Fibroblast of lung (primary cell): ENCODE measurements at regions not wholly inside any gene's neighbourhood (a gene's known extent, or its start where the extent isn't known, plus 50 kb on each side); places are given as distances from the start of the nearest gene placed in this dataset.
A peak's percentile ranks its signal among the peaks of the same experiment; 100 is the strongest.
"Not testable (repeated sequence)": the region's sequence is repeated elsewhere in the genome, so short reads cannot be mapped to it uniquely, and the experiment has no call there.

ENCODE experiments used
- DNase-seq, 2 donors: peaks; one replicate each; pipeline versions ENCODE4 v3.0.0 to v3.0.0-alpha.2; 2010; ENCODE audit warnings: low read depth in 2 of 2
- H2AFZ ChIP-seq: 2 replicates; pipeline ENCODE4 v1.5.1; 2012; ENCODE audit warnings: low read length, control low read depth, inconsistent platforms
- H3K27ac ChIP-seq: 2 replicates; pipeline ENCODE4 v1.5.1; 2011; ENCODE audit warnings: low read length, control low read depth; ENCODE audit not compliant: insufficient read depth
- H3K27me3 ChIP-seq: 2 replicates; pipeline ENCODE4 v1.5.1; 2011; ENCODE audit warnings: mild to moderate bottlenecking, low read length; ENCODE audit not compliant: control insufficient read depth, insufficient read depth
- H3K36me3 ChIP-seq: 2 replicates; pipeline ENCODE4 v1.5.1; 2011; ENCODE audit warnings: low read length; ENCODE audit not compliant: control insufficient read depth, insufficient read depth
- H3K4me1 ChIP-seq: 2 replicates; pipeline ENCODE4 v1.5.1; 2011; ENCODE audit warnings: low read length; ENCODE audit not compliant: control insufficient read depth, insufficient read depth; ENCODE audit errors: extremely low read depth
- H3K4me2 ChIP-seq: 2 replicates; pipeline ENCODE4 v1.5.1; 2011; ENCODE audit warnings: low read length, control low read depth; ENCODE audit not compliant: insufficient read depth; ENCODE audit errors: extremely low read depth
- H3K4me3 ChIP-seq, 4 experiments: fragments of 200-600 bp in 1 of 4; sonication (generic) in 1 of 4; replicated peaks in 1 of 4; 2 replicates each; pipeline ENCODE4 v1.5.1; 2011 to 2016; ENCODE audit warnings: low read length in 4 of 4, low read depth in 3 of 4, mild to moderate bottlenecking in 3 of 4, control low read depth in 2 of 4, inconsistent platforms in 1 of 4, mixed read lengths in 1 of 4; ENCODE audit not compliant: insufficient read depth in 1 of 4; ENCODE audit errors: control extremely low read depth in 1 of 4
- H3K79me2 ChIP-seq: 2 replicates; pipeline ENCODE4 v1.5.1; 2012; ENCODE audit warnings: mild to moderate bottlenecking, low read length, inconsistent platforms; ENCODE audit not compliant: control insufficient read depth, insufficient read depth
- H3K9ac ChIP-seq: 2 replicates; pipeline ENCODE4 v1.5.1; 2011; ENCODE audit warnings: mild to moderate bottlenecking, low read length, control low read depth; ENCODE audit not compliant: insufficient read depth
- H3K9me3 ChIP-seq: 2 replicates; pipeline ENCODE4 v1.5.1; 2012; ENCODE audit warnings: low read depth, low read length; ENCODE audit not compliant: control insufficient read depth, insufficient read depth
- H4K20me1 ChIP-seq: 2 replicates; pipeline ENCODE4 v1.5.1; 2011; ENCODE audit warnings: low read length; ENCODE audit not compliant: control insufficient read depth, insufficient read depth; ENCODE audit errors: extremely low read depth
- CTCF ChIP-seq, 2 donors: IDR thresholded peaks in 1 of 2; conservative IDR thresholded peaks in 1 of 2; 1 replicate in 1 of 2; 2 replicates in 1 of 2; pipeline ENCODE4 v1.5.1; 2011 to 2012; ENCODE audit warnings: low read length in 2 of 2, control low read depth in 1 of 2, inconsistent platforms in 1 of 2, low read depth in 1 of 2, mild to moderate bottlenecking in 1 of 2
- EZH2 ChIP-seq: IDR thresholded peaks from 2 replicates; pipeline ENCODE4 v1.5.1; 2012; ENCODE audit warnings: low read length, control low read depth, mild to moderate bottlenecking; ENCODE audit errors: missing control alignments

GRCh38 chr16:17962726-17963125 lies 373.8 kb downstream of the NPIPA8 start:
- Histone ChIP-seq H4K20me1 (no peaks in the 10 kb centered on the region), H3K4me2 (no peak overlapping the region), H3K4me1 (no peaks in the 10 kb centered on the region), H3K27me3 (no peaks in the 10 kb centered on the region), H2AFZ (no peak overlapping the region), H3K9ac (no peak overlapping the region), H3K79me2 (no peaks in the 10 kb centered on the region), H3K36me3 (no peaks in the 10 kb centered on the region), H3K9me3 (no peaks in the 10 kb centered on the region), H3K4me3 (no peak overlapping the region), H3K27ac (no peak overlapping the region)
- DNase-seq: no peak
- TF ChIP-seq CTCF (conservative IDR thresholded peaks at IDR 0.05 in 1 of 2, IDR thresholded peaks at IDR 0.05 in 1 of 2; ENCODE audit: low read depth in 1 of 2, low read length in 2 of 2) (no peak), EZH2 (no peak)

GRCh38 chr16:17961822-17962221 lies 374.7 kb downstream of the NPIPA8 start:
- not testable (repeated sequence) for H4K20me1 ChIP-seq, H2AFZ ChIP-seq, H3K9me3 ChIP-seq, H3K27me3 ChIP-seq, H3K4me1 ChIP-seq, H3K79me2 ChIP-seq, H3K4me3 ChIP-seq, H3K36me3 ChIP-seq, H3K27ac ChIP-seq, H3K9ac ChIP-seq, DNase-seq, H3K4me2 ChIP-seq

- DNase-seq: peak in 1 of 2 donors; percentile 42
- no peak for TF ChIP-seq EZH2
- TF ChIP-seq CTCF (conservative IDR thresholded peaks at IDR 0.05 in 1 of 2, IDR thresholded peaks at IDR 0.05 in 1 of 2; ENCODE audit: low read depth in 1 of 2, low read length in 2 of 2): no peak
Observed at GRCh38 chr16:17951378-17951777, 385.2 kb downstream of the NPIPA8 start.

GRCh38 chr16:17949982-17950250 lies 386.6 kb downstream of the NPIPA8 start:
- H3K4me1 ChIP-seq: no peaks in the 10 kb centered on the region
- no peak overlapping the region for H3K4me2 ChIP-seq
- no peaks in the 10 kb centered on the region for H4K20me1 ChIP-seq
- no peak overlapping the region for H3K27ac ChIP-seq
- H3K9ac ChIP-seq: no peak overlapping the region
- DNase-seq: no peak
- H3K9me3 ChIP-seq: no peaks in the 10 kb centered on the region
- H3K36me3 ChIP-seq: no peaks in the 10 kb centered on the region
- H2AFZ ChIP-seq: no peak overlapping the region
- H3K27me3 ChIP-seq: no peaks in the 10 kb centered on the region
- H3K79me2 ChIP-seq: no peaks in the 10 kb centered on the region
- no peak overlapping the region for H3K4me3 ChIP-seq
- TF ChIP-seq CTCF (conservative IDR thresholded peaks at IDR 0.05 in 1 of 2, IDR thresholded peaks at IDR 0.05 in 1 of 2; ENCODE audit: low read depth in 1 of 2, low read length in 2 of 2) (no peak), EZH2 (no peak)

More at GRCh38 chr16:17951378-17951777, 385.2 kb downstream of the NPIPA8 start:
- no peak overlapping the region for H2AFZ ChIP-seq
- no peaks in the 10 kb centered on the region for H3K9me3 ChIP-seq
- H3K4me3 ChIP-seq: no peak overlapping the region
- H3K4me2 ChIP-seq: no peak overlapping the region
- no peaks in the 10 kb centered on the region for H3K36me3 ChIP-seq
- H4K20me1 ChIP-seq: no peaks in the 10 kb centered on the region
- no peaks in the 10 kb centered on the region for H3K27me3 ChIP-seq
- H3K9ac ChIP-seq: no peak overlapping the region
- H3K4me1 ChIP-seq: no peaks in the 10 kb centered on the region
- no peak overlapping the region for H3K27ac ChIP-seq
- H3K79me2 ChIP-seq: no peaks in the 10 kb centered on the region
